Stromal cell of bone marrow (primary cell): ENCODE measurements at regions not wholly inside any gene's neighbourhood (a gene's known extent, or its start where the extent isn't known, plus 50 kb on each side); places are given as distances from the start of the nearest gene placed in this dataset.
"Not testable (repeated sequence)": the region's sequence is repeated elsewhere in the genome, so short reads cannot be mapped to it uniquely, and the experiment has no call there.

Experiments used
- DNase-seq: peaks from one replicate; pipeline ENCODE4 v3.0.0-alpha.2; 2012; ENCODE audit warnings: low read depth

DNA sequence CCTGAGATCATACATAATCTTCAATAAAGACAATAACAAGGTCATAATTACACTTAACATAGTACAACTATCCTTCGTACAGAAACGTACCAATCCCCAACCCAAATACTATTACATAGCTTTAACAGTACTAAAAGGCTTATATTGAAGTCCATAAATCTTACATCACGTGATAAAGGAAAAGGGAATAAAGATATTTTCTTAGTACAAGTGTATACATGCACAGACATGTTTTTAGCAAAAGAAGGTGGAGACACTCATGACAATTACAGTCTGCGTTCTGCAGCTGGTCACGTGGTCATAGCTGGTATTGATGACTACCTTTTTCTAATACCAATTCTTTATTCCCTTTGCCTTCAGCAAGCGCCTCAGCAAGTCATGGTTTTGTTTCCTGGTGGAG is 464.5 kb upstream of the SLITRK5 start:
- no peak for DNase-seq

DNA sequence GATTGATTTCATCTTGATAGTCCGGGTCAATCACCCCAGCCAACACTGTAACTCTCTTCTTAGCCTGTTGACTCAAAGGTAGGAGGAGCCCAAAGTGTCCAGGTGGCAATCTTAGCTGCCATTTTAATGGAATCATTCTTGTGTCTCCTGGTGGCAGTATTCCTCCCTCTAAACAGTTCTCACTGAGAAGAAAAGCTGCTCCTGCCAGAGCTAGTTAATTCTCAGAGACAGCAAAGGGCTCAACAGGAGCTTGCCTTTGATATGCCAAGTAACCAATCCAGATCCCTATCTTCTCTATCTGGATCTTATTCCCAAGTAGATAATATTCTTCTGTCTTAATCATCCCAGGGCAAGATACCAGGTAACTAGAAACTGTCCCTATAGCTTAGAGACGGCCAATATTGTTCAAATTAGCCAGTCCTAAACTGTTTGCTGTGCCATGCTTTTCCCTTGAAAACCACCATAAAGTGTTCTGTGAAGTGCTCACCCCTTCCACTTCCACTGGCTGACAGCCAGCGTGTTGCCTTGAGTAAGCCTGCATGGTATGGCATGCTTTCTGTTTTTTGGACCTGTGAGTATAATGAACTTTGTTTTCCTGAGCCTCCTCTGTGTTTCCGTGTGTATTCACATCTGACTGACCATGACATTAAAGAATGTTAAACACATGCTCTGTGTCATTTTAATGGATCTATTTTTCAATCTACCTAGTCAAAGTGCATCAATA is 463.7 kb upstream of the SLITRK5 start:
- no peak for DNase-seq

DNA sequence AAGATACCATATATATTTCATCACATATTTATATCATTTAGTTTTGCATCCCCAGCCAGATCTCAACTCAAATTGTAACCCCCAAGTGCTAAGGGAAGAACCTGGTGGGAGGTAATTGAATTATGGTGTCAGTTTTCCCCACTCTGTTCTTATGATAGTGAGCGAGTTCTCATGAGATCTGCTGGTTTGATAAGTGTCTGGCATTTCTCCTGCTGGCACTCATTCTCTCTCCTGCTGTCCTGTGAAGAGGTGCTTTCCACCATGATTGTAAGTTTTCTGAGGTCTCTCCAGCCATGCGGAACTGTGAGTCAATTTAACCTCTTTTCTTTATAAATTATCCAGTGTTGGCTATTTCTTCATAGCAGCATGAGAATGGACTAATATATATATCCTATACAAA is 462.5 kb upstream of the SLITRK5 start:
- DNase-seq = no peak

DNA sequence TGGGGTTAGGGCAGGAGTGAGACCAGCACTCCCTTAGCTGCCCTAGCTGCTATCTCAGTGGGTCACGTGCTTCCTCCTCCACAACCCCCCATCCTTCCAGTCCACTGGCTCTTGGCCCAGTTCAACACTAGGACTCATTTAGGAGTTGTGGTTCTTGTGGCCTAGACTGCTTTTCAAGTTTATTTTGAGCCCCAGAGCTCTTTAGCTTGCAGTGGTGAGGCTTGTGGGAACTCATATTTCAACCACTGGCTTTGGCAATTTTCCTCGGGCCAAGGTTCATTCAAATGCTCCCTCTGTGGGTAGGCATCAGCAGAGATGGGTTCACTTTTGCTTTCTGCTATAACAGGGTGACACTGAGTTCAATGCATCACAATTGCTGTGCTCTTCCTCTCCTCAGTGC is 436.2 kb upstream of the SLITRK5 start:
- no peak for DNase-seq

DNA sequence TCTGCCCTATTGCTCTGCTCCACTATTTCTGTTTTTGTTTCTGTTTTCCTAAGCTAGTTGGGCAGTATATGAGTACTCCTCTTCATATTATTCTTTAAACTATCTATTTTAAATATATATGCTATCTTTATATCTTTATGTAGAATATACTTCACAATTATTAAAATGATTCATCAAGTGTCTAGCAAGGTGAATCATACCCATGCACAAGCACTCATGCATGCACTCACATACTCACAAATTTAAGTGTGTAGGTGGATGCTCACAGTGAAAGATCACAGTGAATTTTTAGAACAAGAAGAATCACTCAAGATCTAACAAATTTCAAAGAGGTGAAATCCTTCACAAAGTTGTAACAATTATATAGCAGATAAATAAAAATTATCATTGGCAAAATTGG is 435.6 kb upstream of the SLITRK5 start:
- DNase-seq = no peak

DNA sequence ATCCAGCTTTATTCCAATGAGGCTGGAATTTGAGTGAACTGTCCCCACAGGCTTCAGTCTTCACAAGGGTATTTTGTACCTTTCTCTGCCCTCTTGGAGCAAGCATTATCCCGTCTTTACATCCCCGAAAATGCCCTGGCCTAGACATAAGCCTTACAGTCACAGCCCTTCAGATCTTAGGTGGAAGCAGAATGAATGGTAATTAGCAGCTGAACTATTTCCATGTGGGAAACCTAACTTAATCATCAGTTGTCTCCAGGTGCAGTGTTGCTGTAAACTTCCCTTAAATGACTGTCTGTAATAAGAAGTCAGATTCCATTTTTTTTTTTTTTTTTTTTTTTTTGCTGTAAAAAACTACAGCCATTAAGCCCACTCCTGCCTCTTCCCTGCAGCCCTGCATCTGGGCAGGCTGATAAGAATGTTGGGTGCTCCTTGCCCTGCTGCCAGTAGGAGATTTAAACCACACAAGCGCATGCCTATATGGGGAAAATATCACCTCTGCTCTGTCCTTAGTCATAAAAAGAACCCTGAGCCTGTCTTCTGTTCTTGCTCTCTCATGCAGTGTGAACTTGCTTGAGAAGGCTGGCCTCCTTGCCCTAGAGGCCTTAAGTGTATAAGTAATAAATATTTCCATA is 426.8 kb upstream of the SLITRK5 start:
- DNase-seq = no peak

DNA sequence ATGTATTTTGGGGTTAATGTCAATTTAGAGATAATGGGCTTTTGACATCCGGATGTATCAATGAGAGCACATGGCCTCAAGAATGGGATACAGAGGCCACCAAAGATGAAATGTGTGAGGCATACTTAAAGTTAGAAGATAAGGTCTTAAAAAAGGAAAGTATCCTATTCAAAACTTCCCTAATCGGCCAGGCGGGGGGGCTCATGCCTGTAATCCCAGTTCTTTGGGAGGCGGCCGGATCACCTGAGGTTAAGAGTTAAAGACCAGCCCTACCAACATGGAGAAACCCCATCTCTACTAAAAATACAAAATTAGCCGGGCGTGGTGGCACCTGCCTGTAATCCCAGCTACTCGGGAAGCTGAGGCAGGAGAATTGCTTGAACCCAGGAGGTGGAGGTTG is 421.3 kb upstream of the SLITRK5 start:
- DNase-seq = not testable (repeated sequence)

DNA sequence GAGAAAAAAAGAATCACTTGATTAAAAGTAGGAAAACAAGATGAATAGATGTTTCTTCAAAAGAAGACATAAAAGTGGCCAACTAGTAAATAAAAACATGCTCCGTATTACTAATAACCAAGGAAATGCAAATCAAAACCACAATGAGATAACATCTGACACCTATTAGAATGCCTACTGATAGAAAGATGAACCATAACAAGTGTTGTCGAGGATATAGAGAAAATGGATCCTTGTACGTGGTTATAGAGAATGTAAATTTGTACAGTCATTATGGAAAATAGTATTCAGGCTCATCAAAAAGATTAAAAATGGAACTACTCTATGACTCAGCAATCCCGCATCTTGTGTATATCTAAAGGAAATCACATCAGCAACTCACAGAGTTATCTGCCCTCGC is 415.8 kb upstream of the SLITRK5 start:
- DNase-seq = no peak

DNA sequence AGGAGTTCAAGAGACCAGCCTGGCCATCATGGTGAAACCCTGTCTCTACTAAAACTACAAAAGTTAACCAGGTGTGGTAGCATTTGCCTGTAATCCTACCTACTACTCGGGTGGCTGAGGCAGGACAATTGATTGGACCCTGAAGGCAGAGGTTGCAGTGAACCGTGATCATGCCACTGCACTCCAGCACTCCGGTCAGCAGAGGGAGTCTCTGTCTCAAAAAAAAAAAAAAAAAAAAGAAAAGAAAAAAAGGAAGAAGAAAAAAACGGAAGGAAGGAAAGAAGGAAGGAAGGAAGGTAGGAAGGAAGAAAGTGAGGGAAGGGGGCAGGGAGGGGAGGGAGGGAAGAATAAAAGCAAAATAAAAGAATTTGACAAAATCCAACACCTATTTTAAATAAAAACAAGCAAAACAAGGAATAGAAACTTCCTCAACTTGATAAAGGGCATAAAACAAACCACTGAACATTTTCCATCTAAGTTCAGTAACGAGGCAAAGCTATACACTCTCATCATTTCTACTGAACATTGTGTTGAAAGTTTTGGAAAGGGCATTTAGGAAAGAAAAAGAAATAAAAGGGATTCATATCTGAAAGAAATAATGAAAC is 411.6 kb upstream of the SLITRK5 start:
- DNase-seq = no peak

DNA sequence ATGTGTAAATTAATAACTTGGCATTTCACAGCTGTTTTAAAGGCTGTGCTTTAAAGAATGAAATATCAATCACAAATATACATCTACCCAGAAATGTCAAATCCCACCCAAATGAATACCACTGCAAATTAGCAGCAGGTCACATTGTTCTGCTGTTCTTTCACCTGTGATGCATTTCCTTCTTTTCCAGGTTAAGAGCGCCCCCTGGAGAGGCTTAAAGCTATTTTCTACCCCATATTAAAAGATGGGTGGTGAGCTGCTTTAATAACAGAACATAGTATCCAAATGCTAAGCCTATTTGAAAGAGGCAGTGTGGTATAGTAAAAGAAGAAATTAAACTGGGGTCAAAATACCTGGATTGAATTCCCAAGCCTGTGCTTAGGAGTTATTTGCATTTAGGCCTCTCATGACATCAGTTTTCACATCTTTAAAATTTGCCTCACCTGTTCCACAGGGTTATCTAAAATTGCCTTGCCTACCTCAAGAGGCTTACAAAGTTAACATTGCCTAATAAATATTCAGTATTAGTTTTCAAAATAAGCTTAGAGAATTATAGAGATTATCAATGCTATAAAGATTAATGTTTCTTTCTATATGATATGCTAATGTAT is 396.9 kb upstream of the SLITRK5 start:
- DNase-seq = no peak

DNA sequence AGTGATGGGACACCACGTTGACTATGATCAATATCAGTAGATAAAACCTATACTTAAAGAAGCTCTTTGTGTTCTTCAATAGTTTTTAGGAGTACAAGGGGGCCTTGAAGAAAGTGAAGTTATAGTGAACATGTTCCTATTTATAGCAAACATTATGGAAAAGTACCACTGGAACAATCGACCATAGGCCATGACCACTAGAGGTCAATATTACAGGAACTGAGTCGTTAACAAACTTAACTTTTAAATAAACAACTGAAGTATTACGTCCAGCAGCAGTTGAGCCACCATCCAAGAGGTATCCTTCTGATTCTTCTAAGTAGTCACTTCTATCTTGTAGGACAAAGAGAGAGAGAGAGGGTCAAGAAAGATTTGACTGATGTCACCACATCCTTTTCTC is 391.0 kb upstream of the SLITRK5 start:
- no peak for DNase-seq

DNA sequence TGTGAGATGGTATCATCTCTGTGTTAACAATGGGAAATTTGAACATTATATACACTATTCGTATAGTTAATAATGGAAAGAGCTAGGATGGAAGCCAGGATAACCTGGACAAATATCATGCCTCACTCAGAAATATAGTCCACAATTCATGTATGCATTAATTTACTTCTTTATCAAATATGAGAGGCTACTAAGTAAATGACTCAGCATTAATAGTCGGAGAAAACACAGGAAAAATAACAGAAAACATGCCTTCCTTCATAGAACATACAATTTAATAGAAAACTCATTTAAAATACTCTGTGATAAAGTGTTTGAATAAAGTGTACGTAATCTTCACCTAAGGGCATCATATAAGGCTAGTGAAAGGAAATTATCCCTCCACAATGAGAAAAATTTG is 383.4 kb upstream of the SLITRK5 start:
- no peak for DNase-seq

DNA sequence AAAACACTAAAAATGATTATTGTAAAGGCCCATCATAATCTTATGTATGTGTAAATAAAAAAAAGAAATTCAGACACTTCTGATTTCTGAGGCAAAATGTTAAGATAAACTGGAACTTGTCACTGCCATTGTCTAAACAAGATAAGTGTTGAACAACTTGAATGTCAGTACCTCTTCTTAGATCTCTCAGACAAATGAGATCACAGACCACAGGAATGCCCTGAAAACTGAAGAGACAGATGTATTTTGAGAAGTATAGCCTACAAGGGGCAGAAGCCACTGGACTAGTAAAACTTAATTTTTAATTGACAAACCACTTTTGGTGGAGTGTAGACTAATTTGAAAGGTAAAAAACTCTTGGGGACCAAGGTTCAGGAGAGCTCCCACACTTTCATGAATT is 375.5 kb upstream of the SLITRK5 start:
- no peak for DNase-seq

DNA sequence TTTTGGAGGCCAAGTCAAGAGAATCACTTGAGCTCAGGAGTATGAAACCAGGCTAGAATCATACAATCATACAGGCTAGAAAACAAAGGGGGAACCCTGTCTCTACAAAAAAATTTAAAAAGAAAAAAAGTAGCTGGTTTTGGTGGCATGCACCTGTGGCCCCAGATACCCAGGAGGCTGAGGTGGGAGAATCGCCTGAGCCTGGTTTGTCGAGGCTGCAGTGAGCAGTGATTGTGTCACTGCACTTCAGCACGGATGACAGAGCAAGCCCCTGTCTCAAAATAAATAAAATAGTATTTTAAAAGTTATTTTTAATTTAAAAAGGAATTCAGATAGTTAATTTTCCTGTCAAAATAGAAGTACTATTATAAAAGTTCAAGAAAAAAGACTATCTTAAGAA is 369.1 kb upstream of the SLITRK5 start:
- DNase-seq = no peak

DNA sequence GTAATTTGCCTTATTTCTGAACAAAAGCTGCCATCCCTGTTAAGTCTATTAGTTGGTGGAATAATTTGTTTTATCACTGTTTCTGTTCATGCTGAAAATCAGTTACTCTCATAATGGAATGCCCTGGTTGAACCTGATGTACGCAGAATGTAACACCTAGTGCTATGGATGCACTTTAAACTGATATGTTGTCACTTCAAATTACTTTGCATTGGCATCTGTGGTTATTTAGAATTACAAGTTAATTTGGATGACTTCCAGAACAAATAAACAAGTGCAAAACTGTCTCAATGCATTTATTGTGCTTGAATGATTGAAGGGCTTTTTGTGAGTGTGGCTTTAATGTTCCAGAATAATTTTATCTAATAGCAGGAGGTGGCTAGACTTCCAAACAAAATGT is 368.2 kb upstream of the SLITRK5 start:
- DNase-seq = no peak

DNA sequence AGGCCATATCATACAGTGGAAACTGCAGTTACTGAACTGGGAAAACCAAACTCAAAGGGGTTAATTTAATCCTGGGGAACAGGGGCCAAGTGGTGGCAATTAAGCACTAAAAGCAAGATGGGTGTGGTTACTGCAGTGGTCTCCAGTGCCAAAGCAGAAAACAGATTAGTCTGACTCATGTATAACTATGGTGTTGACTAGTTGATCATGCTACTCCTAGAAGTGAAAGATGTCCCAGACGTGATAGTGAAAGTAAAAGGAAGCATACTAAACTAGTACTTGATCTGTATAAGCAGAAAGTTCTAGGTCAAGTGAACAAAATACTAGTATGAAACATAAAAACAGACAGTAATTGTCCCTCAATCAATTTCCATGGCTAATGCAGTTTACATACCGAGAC is 360.0 kb upstream of the SLITRK5 start:
- DNase-seq = no peak

DNA sequence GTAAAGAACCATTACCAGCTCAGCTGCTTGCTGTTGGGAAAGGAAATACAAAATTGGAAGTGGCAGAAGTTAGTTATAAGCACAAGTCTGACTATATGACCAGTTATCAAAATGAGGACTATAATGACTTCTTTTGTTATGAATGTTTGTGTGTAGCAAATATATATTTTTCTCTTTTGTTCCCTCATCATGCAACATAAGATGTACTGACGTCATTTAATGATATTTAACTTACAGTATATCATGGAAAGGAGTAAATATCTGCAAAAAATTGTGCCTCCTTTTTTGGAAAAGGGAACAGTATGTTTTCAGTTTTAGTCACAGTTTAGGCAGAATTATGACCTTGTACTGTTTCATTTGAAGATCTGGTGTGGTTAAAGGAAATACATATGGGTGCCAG is 356.3 kb upstream of the SLITRK5 start:
- DNase-seq = no peak

DNA sequence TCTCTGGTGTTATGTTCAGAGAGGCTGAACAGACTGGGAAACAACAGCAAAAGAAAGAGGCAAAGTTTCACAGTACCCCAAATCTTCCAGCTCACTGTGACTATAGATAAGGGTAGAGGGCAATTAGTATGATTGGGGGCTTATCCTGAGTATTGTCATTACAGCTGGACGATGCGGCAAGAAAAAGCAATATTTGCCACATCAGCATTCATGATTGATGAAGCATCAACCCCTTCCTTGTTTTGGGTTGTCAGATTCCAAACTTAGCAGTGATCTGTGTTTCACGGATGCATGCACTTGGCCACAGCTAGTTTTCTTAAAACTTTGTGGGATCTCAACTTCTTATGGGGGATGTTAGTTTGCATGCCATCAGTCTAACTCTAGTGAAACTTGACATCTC is 348.8 kb upstream of the SLITRK5 start:
- no peak for DNase-seq

DNA sequence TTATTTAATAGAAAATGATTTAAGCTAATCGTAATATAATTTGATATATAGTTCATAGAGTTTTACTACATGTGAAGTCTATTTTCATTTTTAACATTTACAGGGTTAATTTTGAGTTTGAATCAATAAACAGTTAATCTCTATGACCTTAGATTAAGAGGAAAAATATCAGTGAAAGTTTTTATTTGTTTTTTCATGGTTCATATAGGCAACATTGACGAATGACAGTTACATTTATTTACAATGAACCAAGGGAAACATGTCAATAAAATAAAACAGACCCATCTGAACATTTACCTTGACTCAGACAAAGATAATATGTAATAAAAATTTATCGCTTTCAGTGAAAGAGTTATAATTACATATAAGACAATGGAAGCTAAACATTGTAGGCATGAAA is 346.6 kb upstream of the SLITRK5 start:
- DNase-seq = no peak

DNA sequence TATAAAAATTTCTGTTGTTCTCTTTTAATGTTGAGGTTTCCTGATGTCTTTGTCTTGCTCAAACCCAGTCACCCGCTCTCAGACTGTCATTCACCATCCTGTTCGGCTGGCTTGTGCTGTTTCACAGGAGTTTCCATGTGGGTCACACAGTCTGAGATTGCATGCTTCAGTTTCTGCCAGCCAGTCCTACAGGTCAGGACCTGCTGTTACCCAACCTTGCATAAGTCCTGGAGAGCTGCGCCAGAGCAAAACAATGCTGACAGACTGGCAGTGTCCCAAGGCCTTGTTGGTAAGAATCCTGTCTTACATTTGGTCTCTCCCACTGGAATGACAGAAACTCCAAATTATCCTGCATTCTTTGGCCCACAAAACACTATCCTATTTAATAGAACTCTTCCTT is 340.0 kb upstream of the SLITRK5 start:
- DNase-seq = no peak

DNA sequence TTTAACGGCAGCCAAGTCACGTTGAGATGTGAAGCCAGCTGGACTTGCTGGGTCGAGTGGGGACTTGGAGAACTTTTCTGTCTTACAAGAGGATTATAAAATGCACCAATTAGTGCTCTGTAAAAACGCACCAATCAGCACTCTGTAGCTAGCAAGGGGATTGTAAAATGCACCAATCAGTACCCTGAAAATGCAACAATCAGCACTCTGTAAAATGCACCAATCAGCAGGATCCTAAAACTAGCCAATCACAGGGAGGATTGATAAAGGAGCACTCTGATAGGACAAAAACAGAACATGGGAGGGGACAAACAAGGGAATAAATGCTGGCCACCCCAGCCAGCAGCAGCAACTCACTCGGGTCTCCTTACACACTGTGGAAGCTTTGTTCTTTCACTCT is 337.6 kb upstream of the SLITRK5 start:
- DNase-seq = no peak

DNA sequence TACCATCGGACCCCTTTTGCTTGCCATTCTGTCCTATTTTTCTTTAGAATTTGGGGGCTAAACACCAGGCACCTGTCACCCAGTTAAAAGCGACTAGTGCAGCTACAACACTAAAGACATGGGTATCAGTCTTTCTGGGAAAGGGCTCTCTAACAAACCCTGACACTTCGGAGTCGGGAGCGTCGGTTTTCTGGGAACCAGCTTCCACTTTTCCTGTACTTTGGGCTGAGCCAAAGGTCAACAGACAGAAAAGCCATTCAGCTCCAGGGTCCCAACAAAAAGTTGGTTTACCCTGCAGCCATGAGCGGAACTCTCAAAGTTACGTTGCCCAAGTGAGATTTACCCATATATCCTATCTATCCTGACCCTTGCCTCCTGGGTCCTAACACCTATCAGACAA is 337.0 kb upstream of the SLITRK5 start:
- no peak for DNase-seq

DNA sequence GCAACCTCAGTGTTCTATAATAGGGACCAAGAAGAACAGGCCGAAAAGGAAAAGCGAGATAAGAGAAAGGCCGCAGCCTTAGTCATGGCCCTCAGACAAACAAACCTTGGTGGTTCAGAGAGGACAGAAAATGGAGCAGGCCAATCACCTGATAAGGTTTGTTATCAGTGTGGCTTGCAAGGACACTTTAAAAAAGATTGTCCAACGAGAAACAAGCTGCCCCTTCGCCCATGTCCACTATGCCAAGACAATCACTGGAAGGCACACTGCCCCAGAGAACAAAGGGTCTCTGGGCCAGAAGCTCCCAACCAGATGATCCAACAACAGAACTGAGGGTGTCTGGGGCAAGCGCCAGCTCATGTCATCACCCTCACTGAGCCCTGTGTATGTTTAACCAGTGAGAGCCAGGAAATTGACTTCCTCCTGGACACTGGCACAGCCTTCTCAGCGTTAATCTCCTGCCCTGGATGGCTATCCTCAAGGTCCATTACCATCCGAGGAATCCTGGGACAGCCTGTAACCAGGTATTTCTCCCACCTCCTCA is 334.8 kb upstream of the SLITRK5 start:
- DNase-seq = not testable (repeated sequence)
